AG20443 (cell line): ENCODE measurements at regions not wholly inside any gene's neighbourhood (a gene's known extent, or its start where the extent isn't known, plus 50 kb on each side); places are given as distances from the start of the nearest gene placed in this dataset.
"Not testable (repeated sequence)": the region's sequence is repeated elsewhere in the genome, so short reads cannot be mapped to it uniquely, and the experiment has no call there.

Experiments
- DNase-seq: peaks from one replicate; pipeline ENCODE4 v3.0.0; 2012; ENCODE audit warnings: low spot score, mixed read lengths

GRCh38 chr3:187795207-187795960 lies 50.1 kb upstream of the BCL6 start:
- no peak for DNase-seq

- no peak for DNase-seq
These were observed 52.9 kb upstream of the BCL6 start for GRCh38 chr3:187798126-187798525.

GRCh38 chr3:187798531-187799530 lies 53.6 kb upstream of the BCL6 start:
- DNase-seq: no peak

GRCh38 chr3:187799942-187800641 lies 54.8 kb upstream of the BCL6 start:
- no peak for DNase-seq

- DNase-seq: no peak
These were observed 55.9 kb upstream of the BCL6 start for GRCh38 chr3:187801152-187801551.

GRCh38 chr3:187802203-187802927 lies 57.1 kb upstream of the BCL6 start:
- DNase-seq: no peak

GRCh38 chr3:187802928-187803259 lies 57.6 kb upstream of the BCL6 start:
- DNase-seq: no peak

- DNase-seq: no peak
These were observed 59.0 kb upstream of the BCL6 start for GRCh38 chr3:187804120-187804744.

GRCh38 chr3:187804745-187805121 lies 59.5 kb upstream of the BCL6 start:
- no peak for DNase-seq

GRCh38 chr3:187805774-187806173 lies 60.5 kb upstream of the BCL6 start:
- DNase-seq: no peak

GRCh38 chr3:187807086-187807862 lies 62.0 kb upstream of the BCL6 start:
- peak; percentile 38 for DNase-seq

- no peak for DNase-seq
These were observed 63.2 kb upstream of the BCL6 start for GRCh38 chr3:187808527-187808895.

- no peak for DNase-seq
These were observed 64.3 kb upstream of the BCL6 start for GRCh38 chr3:187809612-187809991.

- no peak for DNase-seq
These were observed 64.8 kb upstream of the BCL6 start for GRCh38 chr3:187810021-187810446.

- peak; percentile 80 for DNase-seq
These were observed 66.5 kb upstream of the BCL6 start for GRCh38 chr3:187811585-187812250.

GRCh38 chr3:187812496-187812895 lies 67.2 kb upstream of the BCL6 start:
- DNase-seq: no peak

- no peak for DNase-seq
These were observed 67.9 kb upstream of the BCL6 start for GRCh38 chr3:187813198-187813597.

- DNase-seq: not testable (repeated sequence)
These were observed 72.5 kb upstream of the BCL6 start for GRCh38 chr3:187817766-187818165.

GRCh38 chr3:187821616-187822317 lies 76.5 kb upstream of the BCL6 start:
- DNase-seq: no peak
